Rectal smooth muscle tissue (tissue), 1 donor: ENCODE measurements at regions not wholly inside any gene's neighbourhood (a gene's known extent, or its start where the extent isn't known, plus 50 kb on each side); places are given as distances from the start of the nearest gene placed in this dataset.

Source experiments
- H3K27ac ChIP-seq: one replicate; pipeline ENCODE4 v1.7.0; 2013; ENCODE audit warnings: low read depth, low read length, inconsistent platforms
- H3K27me3 ChIP-seq: one replicate; pipeline ENCODE4 v1.7.0; 2013; ENCODE audit warnings: low read length; ENCODE audit not compliant: control insufficient read depth, insufficient read depth
- H3K36me3 ChIP-seq: one replicate; pipeline ENCODE4 v1.7.0; 2013; ENCODE audit warnings: low read length; ENCODE audit not compliant: control insufficient read depth, insufficient read depth
- H3K4me1 ChIP-seq: one replicate; pipeline ENCODE4 v1.7.0; 2013; ENCODE audit warnings: low read length; ENCODE audit not compliant: control insufficient read depth, insufficient read depth
- H3K4me3 ChIP-seq: one replicate; pipeline ENCODE4 v1.7.0; 2013; ENCODE audit warnings: low read length
- H3K9ac ChIP-seq: one replicate; pipeline ENCODE4 v1.7.0; 2013; ENCODE audit warnings: low read length

DNA sequence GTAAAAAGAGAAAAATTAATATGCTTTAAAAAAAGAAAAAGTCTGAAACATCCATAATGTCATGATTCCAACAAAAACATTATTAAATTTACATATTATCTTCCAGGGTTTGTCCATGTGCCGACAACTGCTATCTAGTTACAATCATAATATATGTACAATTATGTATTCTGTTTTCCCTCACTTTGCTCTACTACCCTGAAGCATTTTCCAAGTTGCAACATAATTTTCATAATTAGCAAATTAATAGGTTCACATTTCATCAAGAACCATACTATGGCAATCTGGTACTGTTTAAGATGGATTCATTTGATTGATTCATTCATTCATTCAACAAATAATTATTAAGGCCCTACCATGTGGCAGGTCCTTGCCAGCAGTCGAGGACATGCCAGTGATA is 128.9 kb upstream of the LEF1 start:
- Histone ChIP-seq H3K9ac (no peak overlapping the region), H3K36me3 (no peaks in the 10 kb centered on the region), H3K4me3 (no peak overlapping the region), H3K4me1 (no peaks in the 10 kb centered on the region), H3K27ac (no peak overlapping the region), H3K27me3 (no peaks in the 10 kb centered on the region)

DNA sequence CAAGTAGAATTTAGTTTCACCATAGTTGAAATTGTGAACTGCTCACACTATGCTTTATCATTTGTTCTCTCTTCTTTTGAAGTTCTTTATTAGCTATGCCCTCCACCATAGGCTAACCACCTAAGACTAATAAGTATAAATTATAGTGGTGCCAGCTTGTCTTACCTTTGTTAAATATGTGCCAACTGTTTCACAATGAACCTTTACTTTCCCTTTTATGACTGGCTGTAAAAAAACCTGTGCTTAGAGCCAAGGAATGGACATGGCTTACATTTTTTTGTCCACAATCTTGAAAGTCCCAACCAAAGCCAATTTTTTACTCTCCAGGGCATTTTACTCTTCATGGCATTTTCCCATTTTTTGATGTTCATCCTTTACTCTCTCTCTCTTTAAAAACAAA is 123.5 kb upstream of the LEF1 start:
- Histone ChIP-seq H3K9ac (no peak overlapping the region), H3K27me3 (no peaks in the 10 kb centered on the region), H3K4me1 (no peaks in the 10 kb centered on the region), H3K36me3 (no peaks in the 10 kb centered on the region), H3K4me3 (no peak overlapping the region), H3K27ac (no peak overlapping the region)

GRCh38 chr4:108291137-108291536 is 122.4 kb upstream of the LEF1 start:
- Histone ChIP-seq H3K36me3 (no peaks in the 10 kb centered on the region), H3K4me1 (no peaks in the 10 kb centered on the region), H3K27me3 (no peaks in the 10 kb centered on the region), H3K27ac (no peak overlapping the region), H3K4me3 (no peak overlapping the region), H3K9ac (no peak overlapping the region)

- H3K9ac ChIP-seq, result no peak overlapping the region
- no peaks in the 10 kb centered on the region for H3K4me1 ChIP-seq
- H3K4me3 ChIP-seq, result no peak overlapping the region
- no peak overlapping the region for H3K27ac ChIP-seq
- H3K27me3 ChIP-seq, result no peaks in the 10 kb centered on the region
- H3K36me3 ChIP-seq, result no peaks in the 10 kb centered on the region
Observed at GRCh38 chr4:108287834-108288413, 119.2 kb upstream of the LEF1 start.

- no peaks in the 10 kb centered on the region for H3K27me3 ChIP-seq
- no peak overlapping the region for H3K9ac ChIP-seq
- no peak overlapping the region for H3K4me3 ChIP-seq
- no peaks in the 10 kb centered on the region for H3K4me1 ChIP-seq
- no peaks in the 10 kb centered on the region for H3K36me3 ChIP-seq
- H3K27ac ChIP-seq, result no peak overlapping the region
Observed at GRCh38 chr4:108280072-108280471, 111.3 kb upstream of the LEF1 start.

DNA sequence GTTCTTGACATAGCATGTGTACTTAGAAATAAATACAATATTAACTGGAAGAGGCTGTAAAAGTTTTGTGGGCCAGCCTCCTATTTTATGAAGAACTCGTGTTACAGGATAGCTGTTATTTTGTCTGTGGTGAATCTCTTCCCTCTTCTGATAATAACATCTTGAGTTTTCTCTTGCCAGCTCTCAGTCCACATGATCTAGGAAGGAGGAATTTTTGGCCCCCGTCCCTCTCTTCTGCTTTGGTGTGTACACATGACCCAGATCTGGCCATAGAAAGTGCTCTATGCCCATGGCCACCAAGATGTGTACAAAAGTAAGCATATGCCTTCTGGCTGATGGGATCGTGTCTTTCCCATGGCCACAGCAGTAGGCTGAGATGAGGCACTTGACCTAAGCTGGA is 108.0 kb upstream of the LEF1 start:
- H3K4me1 ChIP-seq, result no peaks in the 10 kb centered on the region
- no peak overlapping the region for H3K9ac ChIP-seq
- H3K4me3 ChIP-seq, result no peak overlapping the region
- H3K36me3 ChIP-seq, result no peaks in the 10 kb centered on the region
- no peaks in the 10 kb centered on the region for H3K27me3 ChIP-seq
- no peak overlapping the region for H3K27ac ChIP-seq

DNA sequence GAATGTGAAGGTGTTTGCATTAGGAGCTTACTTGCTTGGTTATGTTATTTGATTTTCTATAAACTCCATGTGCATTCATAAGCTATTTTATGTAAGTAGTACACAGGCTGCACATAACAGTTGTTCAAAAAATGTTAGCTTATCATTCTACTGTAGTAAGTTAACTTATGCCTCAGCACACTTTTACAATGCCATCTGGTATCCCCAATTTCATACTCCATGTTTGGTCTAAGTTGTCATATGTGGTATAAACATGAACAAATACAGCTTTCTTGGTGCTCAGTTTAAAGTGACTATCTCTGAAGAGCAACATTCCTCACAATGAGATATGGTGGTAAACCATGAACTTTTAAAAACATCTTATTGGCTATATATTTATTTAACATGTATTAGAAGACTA is 104.3 kb upstream of the LEF1 start:
- no peaks in the 10 kb centered on the region for H3K4me1 ChIP-seq
- no peaks in the 10 kb centered on the region for H3K36me3 ChIP-seq
- no peak overlapping the region for H3K4me3 ChIP-seq
- H3K9ac ChIP-seq, result no peak overlapping the region
- no peaks in the 10 kb centered on the region for H3K27me3 ChIP-seq
- H3K27ac ChIP-seq, result no peak overlapping the region

- Histone ChIP-seq H3K36me3 (no peaks in the 10 kb centered on the region), H3K4me3 (no peak overlapping the region), H3K27me3 (no peaks in the 10 kb centered on the region), H3K4me1 (no peaks in the 10 kb centered on the region), H3K9ac (no peak overlapping the region), H3K27ac (no peak overlapping the region)
Observed at GRCh38 chr4:108272561-108272960, 103.8 kb upstream of the LEF1 start.

- Histone ChIP-seq H3K4me1 (no peaks in the 10 kb centered on the region), H3K4me3 (no peak overlapping the region), H3K36me3 (no peaks in the 10 kb centered on the region), H3K27ac (no peak overlapping the region), H3K27me3 (no peaks in the 10 kb centered on the region), H3K9ac (no peak overlapping the region)
Observed at GRCh38 chr4:108272046-108272445, 103.3 kb upstream of the LEF1 start.

DNA sequence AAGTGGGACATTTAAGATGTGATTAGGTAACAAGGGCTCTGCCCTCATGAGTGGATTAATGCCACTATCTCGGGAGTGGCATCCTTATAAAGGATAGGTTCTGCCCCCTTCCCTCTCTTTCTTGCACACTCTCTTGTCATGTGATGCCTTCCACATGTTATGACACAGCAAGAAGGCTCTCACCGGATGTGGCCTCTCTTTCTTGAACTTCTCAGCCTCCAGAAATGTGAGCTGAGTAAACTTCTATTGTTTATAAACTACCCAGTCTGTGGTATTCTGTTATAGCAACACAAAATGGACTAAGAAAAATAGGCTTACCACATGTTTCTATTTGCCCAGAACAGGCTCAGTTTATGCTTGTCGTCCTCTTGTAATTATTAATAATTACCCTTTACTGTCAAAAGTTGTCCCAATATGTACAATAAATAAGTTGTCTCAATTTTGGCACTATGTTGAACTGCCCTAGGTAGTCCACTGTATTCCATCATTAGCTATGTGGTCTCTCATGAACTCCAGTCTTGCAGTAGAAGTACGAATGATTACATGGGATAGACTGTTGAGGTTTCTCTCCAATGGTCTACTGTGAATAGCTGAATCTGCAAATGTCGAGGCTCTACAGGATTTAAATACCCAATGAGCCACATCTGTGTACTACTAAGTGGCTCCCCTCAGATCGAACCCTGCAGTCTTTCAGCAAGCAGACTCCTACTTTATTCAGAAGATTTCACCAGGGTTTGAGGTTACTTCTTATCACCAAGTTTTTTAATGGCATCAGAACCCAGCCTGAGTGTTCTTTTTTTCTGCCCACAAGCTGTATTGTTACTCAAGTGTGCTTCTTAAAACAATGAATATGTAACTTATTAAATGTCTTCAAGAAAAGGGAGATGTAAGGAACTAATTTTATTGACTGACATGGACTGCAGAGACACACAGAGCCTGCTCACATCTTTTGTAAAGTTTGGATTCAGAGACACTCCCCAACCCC is 102.0 kb upstream of the LEF1 start:
- Histone ChIP-seq H3K9ac (no peak overlapping the region), H3K4me1 (no peaks in the 10 kb centered on the region), H3K27me3 (no peaks in the 10 kb centered on the region), H3K36me3 (no peaks in the 10 kb centered on the region), H3K27ac (no peak overlapping the region), H3K4me3 (no peak overlapping the region)

DNA sequence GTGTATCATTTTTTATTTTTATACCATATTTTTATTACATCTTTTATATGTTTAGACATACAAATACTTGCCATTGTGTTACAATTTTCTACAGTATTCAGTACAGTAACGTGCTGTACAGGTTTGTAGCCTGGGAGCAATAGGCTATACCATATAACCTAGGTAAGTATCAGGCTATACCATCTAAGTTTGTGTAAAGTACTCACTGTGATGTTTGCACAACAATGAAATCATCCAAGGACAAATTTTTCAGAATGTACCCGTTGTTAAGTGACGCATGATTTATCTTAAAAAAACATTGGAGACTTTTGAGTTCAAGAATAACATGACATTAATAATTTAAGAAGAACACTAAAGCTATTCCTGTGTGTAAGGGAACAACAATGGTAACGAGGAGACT is 96.0 kb upstream of the LEF1 start:
- H3K27me3 ChIP-seq, result no peaks in the 10 kb centered on the region
- no peaks in the 10 kb centered on the region for H3K4me1 ChIP-seq
- no peak overlapping the region for H3K9ac ChIP-seq
- H3K27ac ChIP-seq, result no peak overlapping the region
- H3K4me3 ChIP-seq, result no peak overlapping the region
- H3K36me3 ChIP-seq, result no peaks in the 10 kb centered on the region

GRCh38 chr4:108263057-108263456 is 94.3 kb upstream of the LEF1 start:
- Histone ChIP-seq H3K27me3 (no peaks in the 10 kb centered on the region), H3K36me3 (no peaks in the 10 kb centered on the region), H3K4me1 (no peaks in the 10 kb centered on the region), H3K27ac (no peak overlapping the region), H3K9ac (no peak overlapping the region), H3K4me3 (no peak overlapping the region)

GRCh38 chr4:108261026-108261425 is 92.3 kb upstream of the LEF1 start:
- no peak overlapping the region for H3K4me3 ChIP-seq
- H3K4me1 ChIP-seq, result no peaks in the 10 kb centered on the region
- no peak overlapping the region for H3K27ac ChIP-seq
- H3K27me3 ChIP-seq, result no peaks in the 10 kb centered on the region
- H3K9ac ChIP-seq, result no peak overlapping the region
- no peaks in the 10 kb centered on the region for H3K36me3 ChIP-seq
